Esophagus squamous epithelium (tissue), 5 donors: ENCODE measurements at regions not wholly inside any gene's neighbourhood (a gene's known extent, or its start where the extent isn't known, plus 50 kb on each side); places are given as distances from the start of the nearest gene placed in this dataset.

ENCODE experiments used
- DNase-seq: peaks from one replicate; lab custom pipeline; 2025; lab: John Stamatoyannopoulos, UW
- H3K27ac ChIP-seq, 4 donors: fragments of 200-600 bp; sonication (generic); one replicate each; pipeline ENCODE4 v1.5.1; 2016 to 2019; ENCODE audit warnings: mild to moderate bottlenecking in 1 of 4
- H3K27me3 ChIP-seq, 4 donors: fragments of 200-600 bp; sonication (generic); 1 replicate in 3 of 4; 2 replicates in 1 of 4; pipeline versions ENCODE4 v1.5.1 to v1.6.0; 2017 to 2021; ENCODE audit warnings: antibody characterized with exemption in 1 of 4
- H3K36me3 ChIP-seq, 3 donors: fragments of 200-600 bp; sonication (generic); one replicate each; pipeline ENCODE4 v1.5.1; 2016 to 2019
- H3K4me1 ChIP-seq, 3 donors: fragments of 200-600 bp; sonication (generic); one replicate each; pipeline ENCODE4 v1.5.1; 2017 to 2019
- H3K4me3 ChIP-seq, 4 donors: fragments of 200-600 bp; sonication (generic); 1 replicate in 3 of 4; 2 replicates in 1 of 4; pipeline ENCODE4 v1.5.1; 2016 to 2019; ENCODE audit warnings: mild to moderate bottlenecking in 2 of 4, moderate library complexity in 1 of 4
- H3K9me3 ChIP-seq, 3 donors: fragments of 200-600 bp; sonication (generic); one replicate each; pipeline ENCODE4 v1.5.1; 2016 to 2019
- CTCF ChIP-seq, 6 experiments: fragments of 450-650 bp in 4 of 6; fragments of 200-600 bp in 2 of 6; sonication (generic) in 2 of 6; IDR thresholded peaks; one replicate each; pipeline ENCODE4 v1.5.1; 2016 to 2019; ENCODE audit warnings: antibody characterized with exemption in 6 of 6, mild to moderate bottlenecking in 4 of 6, moderate library complexity in 4 of 6
- POLR2A ChIP-seq, 4 donors: fragments of 450-650 bp; IDR thresholded peaks; one replicate each; pipeline ENCODE4 v1.6.1; 2017; ENCODE audit warnings: antibody characterized with exemption in 4 of 4, mild to moderate bottlenecking in 4 of 4, moderate library complexity in 3 of 4
- WGBS, 2 donors: methylation state at CpG; one replicate each; pipeline ENCODE4 v1.1.5; 2018; 5-methylcytosine and 5-hydroxymethylcytosine counted together
- intact Hi-C: fragments of 100-400 bp; cut with DNase I; formaldehyde crosslinking; loops from one replicate; pipeline ENCODE4 v1.15.0; 2022
- donor health status: DM: yes; HTN: yes; CAD: no.

- TF ChIP-seq POLR2A (IDR thresholded peaks at IDR 0.05) (no peak), CTCF (IDR thresholded peaks at IDR 0.05) (no peak)
- intact Hi-C loops = no loop called here
- H3K27ac ChIP-seq = peak overlapping the region in 2 of 4 donors; percentile 33 to 59
- whole genome bisulfite sequencing, 2 donors = 23 to 45% methylated on average over 3 of the region's 3 CpGs
- H3K4me3 ChIP-seq = no peak overlapping the region
- no peak for DNase-seq
- H3K9me3 ChIP-seq = no peaks in the 10 kb centered on the region
- peaks cover 0 to 7% (median 0%) of the 10 kb centered on the region in 4 donors for H3K27me3 ChIP-seq
- H3K4me1 ChIP-seq = peaks cover 0 to 10% (median 8%) of the 10 kb centered on the region in 3 donors
- H3K36me3 ChIP-seq = no peaks in the 10 kb centered on the region
Observed at GRCh38 chr5:171595801-171596231, 176.4 kb downstream of the FGF18 start.

DNA sequence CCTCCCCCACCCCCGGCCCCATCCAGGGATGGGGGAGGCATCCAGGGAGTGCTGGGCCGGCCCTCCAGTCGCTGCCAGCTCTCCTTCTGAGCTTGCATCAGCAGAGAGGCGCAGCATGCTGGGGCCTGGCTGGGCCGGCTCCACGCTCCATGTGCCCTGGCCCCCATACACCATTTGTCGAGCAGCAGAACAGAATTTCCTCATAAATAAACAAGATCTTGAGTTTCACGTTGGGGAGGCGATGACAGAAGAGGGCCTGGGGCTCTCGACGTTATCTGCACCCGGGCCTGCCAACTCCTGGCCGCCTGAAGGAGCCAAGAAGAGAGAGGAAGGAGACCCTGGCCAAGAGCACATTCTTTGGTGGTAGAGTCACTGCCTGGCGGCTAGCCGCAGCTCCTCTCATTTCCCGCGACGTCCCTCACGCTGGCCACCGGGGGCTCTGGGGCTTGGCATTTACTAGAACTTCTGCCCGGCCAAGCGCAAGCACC, 177.0 kb downstream of the FGF18 start:
- no peaks in the 10 kb centered on the region for H3K36me3 ChIP-seq
- H3K27me3 ChIP-seq = peaks cover 0 to 7% (median 0%) of the 10 kb centered on the region in 4 donors
- no peak overlapping the region for H3K4me3 ChIP-seq
- intact Hi-C loops = no loop called here
- peak overlapping the region in 2 of 4 donors; percentile 33 to 59 for H3K27ac ChIP-seq
- DNase-seq = no peak
- no peaks in the 10 kb centered on the region for H3K9me3 ChIP-seq
- WGBS, 2 donors = 18 to 83% methylated on average over 6 to 10 of the region's 22 CpGs
- no peak for TF ChIP-seq POLR2A (IDR thresholded peaks at IDR 0.05)
- TF ChIP-seq CTCF (IDR thresholded peaks at IDR 0.05) = no peak
- H3K4me1 ChIP-seq = peaks cover 3 to 14% (median 10%) of the 10 kb centered on the region in 3 donors

DNA sequence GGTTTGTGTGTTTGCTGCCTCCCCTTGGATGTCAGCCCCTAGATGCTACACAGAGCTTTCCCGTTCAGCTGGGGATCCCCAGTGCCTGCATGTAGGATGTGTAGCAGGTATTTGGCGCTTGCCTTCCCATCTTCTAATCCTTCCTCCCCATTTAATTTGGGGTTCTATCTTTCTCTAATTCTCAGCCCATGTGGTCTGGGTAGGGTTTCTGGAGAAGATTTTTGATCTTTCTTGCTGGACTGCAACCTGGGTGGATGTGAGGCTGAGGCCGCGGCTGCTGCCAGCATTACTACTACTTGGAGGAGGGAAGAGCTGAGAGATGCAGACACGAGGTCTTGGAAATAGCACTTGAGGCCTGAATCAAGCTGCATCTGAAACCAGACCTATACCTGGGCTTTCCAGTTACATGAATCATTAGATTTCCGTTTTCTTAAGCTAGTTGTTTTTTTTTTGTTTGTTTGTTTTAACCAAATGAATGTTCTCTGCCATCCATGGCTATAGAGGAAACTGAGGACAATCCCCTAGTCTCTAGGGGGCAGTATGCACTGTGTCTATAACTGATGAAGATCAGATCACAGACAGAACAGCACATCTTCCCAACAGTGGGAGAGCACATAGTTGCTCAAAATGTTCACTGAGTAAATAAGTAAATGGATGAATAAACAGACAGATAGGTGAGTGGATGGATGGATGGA, 178.6 kb downstream of the FGF18 start:
- Histone ChIP-seq H3K36me3 (no peaks in the 10 kb centered on the region), H3K9me3 (no peaks in the 10 kb centered on the region), H3K27ac (no peak overlapping the region), H3K27me3 (peaks cover 0 to 7% (median 0%) of the 10 kb centered on the region in 4 donors), H3K4me3 (no peak overlapping the region), H3K4me1 (peaks cover 3 to 14% (median 10%) of the 10 kb centered on the region in 3 donors)
- no peak for DNase-seq
- 62 to 80% methylated on average over 4 to 6 of the region's 6 CpGs for WGBS, 2 donors
- intact Hi-C loops = no loop called here
- no peak for TF ChIP-seq POLR2A (IDR thresholded peaks at IDR 0.05)
- TF ChIP-seq CTCF (IDR thresholded peaks at IDR 0.05) = no peak

DNA sequence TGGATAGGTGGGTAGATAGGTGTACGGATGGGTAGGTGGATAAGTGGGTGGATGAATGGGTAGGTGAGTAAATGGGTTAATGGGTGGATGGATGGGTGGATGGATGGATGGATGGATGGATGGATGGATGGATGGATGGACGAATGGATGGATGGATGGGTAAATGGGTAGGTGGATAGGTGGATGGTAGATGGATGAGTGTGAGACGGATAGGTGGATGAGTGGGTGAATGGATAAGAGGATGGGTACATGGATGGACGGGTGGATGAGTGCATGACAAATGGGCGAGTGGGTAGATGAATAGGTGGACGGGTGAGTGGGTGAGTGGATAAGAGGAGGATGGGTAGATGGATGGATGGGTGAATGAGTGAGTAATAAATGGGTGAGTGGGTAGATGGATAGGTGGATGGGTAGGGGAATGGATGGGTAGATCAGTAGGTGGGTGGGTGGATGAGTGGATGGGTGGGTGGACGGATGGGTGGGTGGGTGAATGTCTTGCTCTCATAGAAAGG, 179.2 kb downstream of the FGF18 start:
- Histone ChIP-seq H3K9me3 (no peaks in the 10 kb centered on the region), H3K27ac (no peak overlapping the region), H3K27me3 (peaks cover 0 to 7% (median 0%) of the 10 kb centered on the region in 4 donors), H3K36me3 (no peaks in the 10 kb centered on the region), H3K4me1 (peaks cover 3 to 14% (median 10%) of the 10 kb centered on the region in 3 donors), H3K4me3 (no peak overlapping the region)
- DNase-seq = no peak
- TF ChIP-seq CTCF (IDR thresholded peaks at IDR 0.05) (no peak), POLR2A (IDR thresholded peaks at IDR 0.05) (no peak)
- intact Hi-C loops = no loop called here
- 67 to 76% methylated on average over 7 of the region's 7 CpGs for WGBS, 2 donors

DNA sequence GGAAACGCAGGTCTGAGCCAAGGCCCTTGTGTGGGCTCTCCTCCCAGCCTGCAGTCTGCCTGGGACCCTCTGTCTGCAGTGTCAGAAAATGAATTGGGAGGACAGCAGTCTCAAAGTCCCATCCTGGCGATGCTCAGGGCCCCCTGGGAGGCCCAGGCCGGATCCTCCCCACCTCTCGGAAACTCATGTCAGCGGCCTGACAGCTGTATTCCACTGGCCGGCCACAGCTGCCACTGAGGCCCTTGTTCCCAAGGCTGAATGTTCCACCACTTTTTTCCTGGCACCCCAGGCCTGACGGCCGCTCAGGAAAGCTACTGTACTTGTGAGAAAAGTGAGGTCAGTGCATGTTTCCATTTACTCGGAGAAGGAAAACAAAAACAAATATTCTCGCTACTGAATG, 180.0 kb downstream of the FGF18 start:
- no peaks in the 10 kb centered on the region for H3K36me3 ChIP-seq
- H3K4me1 ChIP-seq = peaks cover 3 to 14% (median 10%) of the 10 kb centered on the region in 3 donors
- DNase-seq = no peak
- H3K27me3 ChIP-seq = peaks cover 0 to 7% (median 0%) of the 10 kb centered on the region in 4 donors
- no peak overlapping the region for H3K27ac ChIP-seq
- H3K9me3 ChIP-seq = no peaks in the 10 kb centered on the region
- intact Hi-C loops = no loop called here
- TF ChIP-seq POLR2A (IDR thresholded peaks at IDR 0.05) (no peak), CTCF (IDR thresholded peaks at IDR 0.05) (no peak)
- H3K4me3 ChIP-seq = no peak overlapping the region
- 66 to 79% methylated on average over 8 to 9 of the region's 10 CpGs for WGBS, 2 donors
